ENCODE measurements at regions not wholly inside any gene's neighbourhood (a gene's known extent, or its start where the extent isn't known, plus 50 kb on each side); places are given as distances from the start of the nearest gene placed in this dataset.

- DNase-seq, result no peak
These were observed 169.2 kb upstream of the DTNA start for GRCh38 chr18:34540897-34541296.

- no peak for DNase-seq
These were observed 167.5 kb upstream of the DTNA start for GRCh38 chr18:34542625-34543024.

- no peak for DNase-seq
These were observed 166.7 kb upstream of the DTNA start for GRCh38 chr18:34543356-34543755.

GRCh38 chr18:34543945-34544344 lies 166.2 kb upstream of the DTNA start:
- no peak for DNase-seq

GRCh38 chr18:34544930-34545329 lies 165.2 kb upstream of the DTNA start:
- DNase-seq, result no peak

GRCh38 chr18:34548120-34548972 lies 161.8 kb upstream of the DTNA start:
- DNase-seq, result no peak

GRCh38 chr18:34548973-34549294 lies 161.2 kb upstream of the DTNA start:
- DNase-seq, result no peak

GRCh38 chr18:34549367-34549766 lies 160.7 kb upstream of the DTNA start:
- no peak for DNase-seq

GRCh38 chr18:34550156-34550555 lies 159.9 kb upstream of the DTNA start:
- DNase-seq, result no peak

GRCh38 chr18:34550902-34551301 lies 159.2 kb upstream of the DTNA start:
- no peak for DNase-seq

- no peak for DNase-seq
These were observed 158.3 kb upstream of the DTNA start for GRCh38 chr18:34551824-34552223.

GRCh38 chr18:34562252-34562870 lies 147.7 kb upstream of the DTNA start:
- DNase-seq, result no peak

- no peak for DNase-seq
These were observed 142.2 kb upstream of the DTNA start for GRCh38 chr18:34567857-34568256.

GRCh38 chr18:34576622-34577021 lies 133.5 kb upstream of the DTNA start:
- no peak for DNase-seq

GRCh38 chr18:34583895-34584294 lies 126.2 kb upstream of the DTNA start:
- DNase-seq, result no peak

- no peak for DNase-seq
These were observed 119.6 kb upstream of the DTNA start for GRCh38 chr18:34590503-34590902.

- no peak for DNase-seq
These were observed 118.1 kb upstream of the DTNA start for GRCh38 chr18:34591920-34592444.

- DNase-seq, result no peak
These were observed 117.6 kb upstream of the DTNA start for GRCh38 chr18:34592481-34592880.

GRCh38 chr18:34592961-34593382 lies 117.1 kb upstream of the DTNA start:
- DNase-seq, result no peak

GRCh38 chr18:34594266-34594665 lies 115.8 kb upstream of the DTNA start:
- no peak for DNase-seq

- no peak for DNase-seq
These were observed 114.4 kb upstream of the DTNA start for GRCh38 chr18:34595690-34596089.

- DNase-seq, result no peak
These were observed 111.9 kb upstream of the DTNA start for GRCh38 chr18:34598120-34598635.

- DNase-seq, result no peak
These were observed 109.9 kb upstream of the DTNA start for GRCh38 chr18:34600158-34600557.
